ENCODE measurements at regions not wholly inside any gene's neighbourhood (a gene's known extent, or its start where the extent isn't known, plus 50 kb on each side); places are given as distances from the start of the nearest gene placed in this dataset.

DNA sequence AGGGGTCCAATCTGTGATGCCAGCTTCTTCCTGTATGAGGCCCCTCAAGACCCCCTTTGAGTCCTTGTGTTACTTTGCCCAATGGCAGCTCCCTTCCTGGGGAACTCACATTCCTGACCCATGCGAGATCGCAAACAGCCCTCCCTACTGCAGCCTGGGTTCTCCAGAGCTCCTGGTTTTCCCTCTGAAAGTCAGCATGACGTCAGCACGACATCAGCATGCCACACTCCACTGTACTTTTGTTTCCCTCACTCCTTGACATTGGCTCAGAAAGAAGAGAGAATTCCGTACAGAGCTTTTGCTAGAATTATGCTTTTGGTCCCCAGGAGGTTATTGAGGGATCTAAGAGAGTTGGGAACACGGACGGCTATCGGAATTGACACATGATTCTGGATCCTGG, 168.1 kb upstream of the PIRT start:
- intact Hi-C loops (cut with DNase I): no loop called here
- H3K27me3 ChIP-seq: no peaks in the 10 kb centered on the region
- H3K4me3 ChIP-seq: no peak overlapping the region
- H3K9me3 ChIP-seq: no peaks in the 10 kb centered on the region
- DNase-seq (ENCODE audit: extremely low spot score in 2 of 2): no peak
- H3K27ac ChIP-seq: no peak overlapping the region
- H3K36me3 ChIP-seq: no peaks in the 10 kb centered on the region
- TF ChIP-seq POLR2A (IDR thresholded peaks at IDR 0.05) (no peak), POLR2AphosphoS5 (IDR thresholded peaks at IDR 0.05; ENCODE audit: insufficient read depth in 1 of 2, low read depth in 1 of 2) (no peak)
- TF ChIP-seq, protein P1, sequence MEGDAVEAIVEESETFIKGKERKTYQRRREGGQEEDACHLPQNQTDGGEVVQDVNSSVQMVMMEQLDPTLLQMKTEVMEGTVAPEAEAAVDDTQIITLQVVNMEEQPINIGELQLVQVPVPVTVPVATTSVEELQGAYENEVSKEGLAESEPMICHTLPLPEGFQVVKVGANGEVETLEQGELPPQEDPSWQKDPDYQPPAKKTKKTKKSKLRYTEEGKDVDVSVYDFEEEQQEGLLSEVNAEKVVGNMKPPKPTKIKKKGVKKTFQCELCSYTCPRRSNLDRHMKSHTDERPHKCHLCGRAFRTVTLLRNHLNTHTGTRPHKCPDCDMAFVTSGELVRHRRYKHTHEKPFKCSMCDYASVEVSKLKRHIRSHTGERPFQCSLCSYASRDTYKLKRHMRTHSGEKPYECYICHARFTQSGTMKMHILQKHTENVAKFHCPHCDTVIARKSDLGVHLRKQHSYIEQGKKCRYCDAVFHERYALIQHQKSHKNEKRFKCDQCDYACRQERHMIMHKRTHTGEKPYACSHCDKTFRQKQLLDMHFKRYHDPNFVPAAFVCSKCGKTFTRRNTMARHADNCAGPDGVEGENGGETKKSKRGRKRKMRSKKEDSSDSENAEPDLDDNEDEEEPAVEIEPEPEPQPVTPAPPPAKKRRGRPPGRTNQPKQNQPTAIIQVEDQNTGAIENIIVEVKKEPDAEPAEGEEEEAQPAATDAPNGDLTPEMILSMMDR (IDR thresholded peaks at IDR 0.05): no peak
- H3K4me1 ChIP-seq: no peaks in the 10 kb centered on the region

DNA sequence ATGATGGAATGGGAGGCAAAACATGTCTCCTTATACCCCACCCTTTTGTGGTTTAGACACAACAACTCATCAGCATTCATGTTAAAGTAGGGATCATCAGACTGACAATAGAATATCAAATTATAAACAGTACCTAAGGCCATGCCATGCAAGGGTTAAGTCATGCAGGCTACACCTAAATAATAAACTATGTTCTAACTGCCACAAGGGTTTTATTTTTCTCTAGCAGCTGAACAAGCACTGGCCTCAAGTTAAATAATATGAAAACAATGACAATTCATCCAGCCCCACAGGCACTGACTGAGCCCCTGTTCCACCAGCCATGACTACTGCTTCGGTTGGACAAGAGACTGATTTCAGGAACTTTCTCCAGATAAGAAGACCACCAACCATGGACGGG, 164.5 kb upstream of the PIRT start:
- no peaks in the 10 kb centered on the region for H3K27me3 ChIP-seq
- no peaks in the 10 kb centered on the region for H3K9me3 ChIP-seq
- H3K4me1 ChIP-seq: no peaks in the 10 kb centered on the region
- no peaks in the 10 kb centered on the region for H3K36me3 ChIP-seq
- no peak overlapping the region for H3K27ac ChIP-seq
- H3K4me3 ChIP-seq: no peak overlapping the region
- no peak for DNase-seq (ENCODE audit: extremely low spot score in 2 of 2)
- intact Hi-C loops (cut with DNase I): no loop called here
- TF ChIP-seq POLR2A (IDR thresholded peaks at IDR 0.05) (no peak), POLR2AphosphoS5 (IDR thresholded peaks at IDR 0.05; ENCODE audit: insufficient read depth in 1 of 2, low read depth in 1 of 2) (no peak)
- TF ChIP-seq, protein P1 (IDR thresholded peaks at IDR 0.05): no peak

DNA sequence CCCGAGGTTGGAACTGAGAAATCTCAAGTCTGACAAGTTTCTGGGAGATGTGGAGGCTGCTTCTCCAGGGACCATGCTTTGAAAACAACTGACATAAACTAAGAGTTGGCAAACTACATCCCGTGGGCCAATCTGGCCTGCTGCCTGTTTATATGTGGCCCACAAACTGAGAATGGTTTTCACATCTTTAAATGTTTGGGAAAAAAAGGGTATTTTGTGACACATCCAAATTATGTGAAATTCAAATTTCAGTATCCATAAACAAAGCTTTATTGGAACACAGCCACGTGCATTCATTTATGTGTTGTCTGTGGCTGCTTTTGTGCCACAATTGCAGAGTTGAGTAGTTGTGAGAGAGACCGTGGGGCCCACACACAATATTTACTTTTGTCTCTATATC, 163.8 kb upstream of the PIRT start:
- H3K4me3 ChIP-seq: no peak overlapping the region
- no peaks in the 10 kb centered on the region for H3K27me3 ChIP-seq
- no peaks in the 10 kb centered on the region for H3K9me3 ChIP-seq
- intact Hi-C loops (cut with DNase I): no loop called here
- H3K27ac ChIP-seq: no peak overlapping the region
- TF ChIP-seq, protein P1 (IDR thresholded peaks at IDR 0.05): no peak
- TF ChIP-seq POLR2A (IDR thresholded peaks at IDR 0.05): no peak
- no peak for TF ChIP-seq POLR2AphosphoS5 (IDR thresholded peaks at IDR 0.05; ENCODE audit: insufficient read depth in 1 of 2, low read depth in 1 of 2)
- no peaks in the 10 kb centered on the region for H3K36me3 ChIP-seq
- DNase-seq (ENCODE audit: extremely low spot score in 2 of 2): no peak
- no peaks in the 10 kb centered on the region for H3K4me1 ChIP-seq

DNA sequence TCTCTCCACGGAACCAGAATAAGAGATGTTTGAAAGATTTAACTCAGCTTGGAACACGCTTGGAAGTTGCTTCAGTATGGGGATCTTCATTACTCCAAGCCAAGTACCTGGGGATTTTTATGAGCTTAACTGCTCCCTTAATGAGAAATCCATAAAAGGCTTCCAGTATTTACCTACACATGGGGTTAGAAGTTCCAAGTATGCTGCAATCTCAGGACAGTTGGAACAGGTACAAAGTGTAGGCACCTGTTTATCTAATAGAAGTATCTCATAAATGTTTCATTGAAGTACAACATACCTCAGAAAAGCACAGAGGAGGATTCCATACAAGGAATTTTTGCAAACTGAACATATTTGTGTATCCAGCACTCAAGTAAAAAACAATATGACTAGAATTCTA, 161.6 kb upstream of the PIRT start:
- Histone ChIP-seq H3K9me3 (no peaks in the 10 kb centered on the region), H3K4me3 (no peak overlapping the region), H3K27ac (no peak overlapping the region), H3K36me3 (no peaks in the 10 kb centered on the region), H3K27me3 (no peaks in the 10 kb centered on the region), H3K4me1 (no peaks in the 10 kb centered on the region)
- intact Hi-C loops (cut with DNase I): no loop called here
- TF ChIP-seq POLR2A (IDR thresholded peaks at IDR 0.05) (no peak), POLR2AphosphoS5 (IDR thresholded peaks at IDR 0.05; ENCODE audit: insufficient read depth in 1 of 2, low read depth in 1 of 2) (no peak)
- TF ChIP-seq, protein P1 (IDR thresholded peaks at IDR 0.05): no peak
- DNase-seq (ENCODE audit: extremely low spot score in 2 of 2): no peak

DNA sequence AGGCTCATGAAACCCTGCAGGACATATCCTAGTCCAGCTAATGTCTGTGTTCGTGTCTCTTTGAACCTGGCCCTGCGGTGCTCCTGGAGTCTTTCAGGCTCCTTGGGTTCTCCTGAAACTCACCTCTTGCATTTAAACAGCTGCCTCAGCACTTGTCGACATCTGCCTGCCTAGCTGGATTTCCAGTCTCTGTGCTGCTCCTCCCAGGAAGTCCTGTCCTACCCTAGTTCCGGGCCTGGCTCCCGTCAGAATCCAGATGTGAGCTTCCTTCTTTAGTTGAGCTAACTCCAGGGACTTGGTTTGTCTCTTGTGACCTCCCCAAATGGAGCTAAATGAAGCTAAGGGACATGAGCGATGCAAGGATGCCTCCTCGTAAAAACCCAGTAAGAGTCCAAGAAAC, 155.2 kb upstream of the PIRT start:
- DNase-seq (ENCODE audit: extremely low spot score in 2 of 2): no peak
- Histone ChIP-seq H3K4me1 (no peaks in the 10 kb centered on the region), H3K36me3 (no peaks in the 10 kb centered on the region), H3K27ac (no peak overlapping the region), H3K27me3 (no peaks in the 10 kb centered on the region), H3K4me3 (no peak overlapping the region), H3K9me3 (no peaks in the 10 kb centered on the region)
- no peak for TF ChIP-seq POLR2AphosphoS5 (IDR thresholded peaks at IDR 0.05; ENCODE audit: insufficient read depth in 1 of 2, low read depth in 1 of 2)
- no peak for TF ChIP-seq POLR2A (IDR thresholded peaks at IDR 0.05)
- TF ChIP-seq, protein P1 (IDR thresholded peaks at IDR 0.05): no peak
- intact Hi-C loops (cut with DNase I): no loop called here

Measured in vagina (tissue), 2 donors.